ENCODE measurements at regions not wholly inside any gene's neighbourhood (a gene's known extent, or its start where the extent isn't known, plus 50 kb on each side); places are given as distances from the start of the nearest gene placed in this dataset.

DNA sequence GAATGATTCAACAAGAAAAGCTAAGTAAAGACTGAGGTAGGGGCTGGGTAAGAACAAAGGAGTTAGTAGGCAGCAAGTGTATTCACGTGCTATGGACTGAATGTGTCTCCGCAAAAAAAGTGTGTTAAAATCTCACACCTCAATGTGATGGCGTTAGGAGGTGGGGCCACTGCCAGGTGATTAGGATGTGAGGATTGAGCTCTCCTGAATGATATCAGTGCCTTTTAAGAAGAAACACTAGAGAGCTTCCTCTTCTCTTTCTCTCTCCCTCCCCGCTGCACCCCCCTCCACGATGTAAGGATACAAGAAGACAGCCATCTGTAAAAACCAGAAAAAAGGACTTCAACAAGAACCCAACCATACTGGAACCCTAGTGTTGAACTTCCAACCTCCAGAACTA lies 396.1 kb upstream of the PLXNA2 start:
- DNase-seq (ENCODE audit: low spot score) = no peak

DNA sequence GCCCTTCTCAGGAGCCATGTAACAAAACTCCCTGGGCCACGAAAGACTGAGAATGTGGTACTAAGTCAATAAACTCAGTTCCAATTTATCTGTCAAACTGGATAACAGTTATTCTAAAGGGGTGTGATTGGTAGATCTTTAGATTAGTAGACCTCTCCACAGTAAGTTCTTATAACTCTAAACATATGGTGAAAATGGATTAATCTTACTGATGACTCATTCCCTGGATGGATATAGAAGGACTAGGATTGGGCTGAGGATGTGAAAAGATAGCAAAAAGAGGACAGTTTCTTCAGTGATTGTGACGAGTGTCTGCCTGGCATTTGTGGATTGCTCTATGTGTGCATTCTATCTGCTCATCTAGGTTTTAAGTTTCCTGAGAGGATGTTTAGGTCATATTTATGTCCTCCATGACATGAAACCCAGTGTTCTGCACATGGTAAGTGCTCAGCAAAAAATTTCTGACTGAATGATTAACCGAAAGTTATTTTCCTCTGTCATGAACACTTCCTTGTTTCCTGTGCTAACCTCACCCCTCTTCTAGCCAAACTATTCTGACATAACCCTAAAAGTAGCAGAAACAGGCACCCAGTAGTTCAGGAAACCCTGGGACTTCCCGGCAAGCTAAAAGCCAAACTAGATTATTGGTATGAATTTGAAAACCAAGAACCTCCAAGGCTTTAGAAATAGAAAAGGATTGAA lies 397.5 kb upstream of the PLXNA2 start:
- no peak for DNase-seq (ENCODE audit: low spot score)

DNA sequence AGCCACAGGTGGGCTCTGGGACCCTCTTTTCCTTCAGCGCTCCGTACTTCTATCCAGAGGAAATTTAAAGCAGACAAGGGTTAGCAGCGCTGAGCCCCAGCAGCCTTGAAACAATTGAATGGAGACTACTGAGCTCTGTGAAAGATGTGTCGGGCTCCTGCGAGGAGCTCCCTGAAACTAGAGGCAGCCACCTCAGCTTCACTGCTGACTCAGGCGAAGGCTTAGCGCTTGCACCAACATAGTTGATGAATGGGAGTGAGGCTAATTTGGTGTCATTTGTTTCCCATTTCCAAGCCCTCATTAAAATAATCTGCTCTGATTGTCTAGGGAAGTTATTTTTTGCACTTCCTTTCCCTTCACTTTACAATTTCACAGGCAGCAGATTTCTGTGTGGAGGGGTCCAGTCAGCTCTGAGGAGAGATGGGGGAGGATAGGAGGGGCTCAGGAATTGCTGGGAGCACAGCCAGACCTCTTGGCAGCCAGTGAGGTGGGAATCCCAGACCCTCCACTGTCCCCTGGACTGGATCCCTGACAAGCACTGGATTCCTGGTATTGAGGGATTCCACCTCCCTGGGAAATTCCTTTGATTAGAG lies 398.9 kb upstream of the PLXNA2 start:
- DNase-seq (ENCODE audit: low spot score) = no peak

DNA sequence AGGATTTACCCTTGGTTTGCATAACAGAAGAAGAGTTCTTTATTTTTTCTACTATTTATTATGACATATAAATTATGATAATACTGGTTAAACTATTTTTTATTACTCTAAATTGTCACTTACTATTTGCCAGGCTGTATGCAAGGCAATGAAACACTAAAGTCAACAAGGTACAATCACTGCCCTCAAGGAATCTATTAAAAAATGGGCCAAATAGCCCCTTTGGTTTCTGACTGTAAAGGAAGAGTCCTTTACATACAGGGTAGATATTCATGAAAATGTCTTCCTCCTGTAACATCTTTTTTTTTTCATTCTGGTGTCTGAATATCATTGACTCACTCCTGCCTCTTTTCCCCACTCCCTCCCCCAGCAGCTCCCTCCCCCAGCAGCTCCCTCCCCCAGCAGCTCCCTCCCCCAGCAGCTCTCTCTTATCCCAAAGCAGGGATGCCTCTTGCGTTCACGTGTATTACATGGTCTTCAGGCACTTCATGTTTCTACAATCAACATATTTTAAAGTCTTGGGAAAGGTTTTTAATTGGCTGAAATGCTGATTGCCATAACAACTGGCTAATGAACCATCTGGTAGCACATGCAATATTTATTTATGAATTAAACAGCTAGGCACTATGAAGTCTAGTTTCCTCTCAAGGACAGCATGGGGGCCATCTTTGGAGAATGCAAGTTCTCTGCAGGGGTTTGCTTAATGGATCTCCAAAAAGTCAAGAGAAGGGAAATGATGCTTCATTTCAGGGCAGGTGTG lies 400.4 kb upstream of the PLXNA2 start:
- DNase-seq (ENCODE audit: low spot score) = no peak

DNA sequence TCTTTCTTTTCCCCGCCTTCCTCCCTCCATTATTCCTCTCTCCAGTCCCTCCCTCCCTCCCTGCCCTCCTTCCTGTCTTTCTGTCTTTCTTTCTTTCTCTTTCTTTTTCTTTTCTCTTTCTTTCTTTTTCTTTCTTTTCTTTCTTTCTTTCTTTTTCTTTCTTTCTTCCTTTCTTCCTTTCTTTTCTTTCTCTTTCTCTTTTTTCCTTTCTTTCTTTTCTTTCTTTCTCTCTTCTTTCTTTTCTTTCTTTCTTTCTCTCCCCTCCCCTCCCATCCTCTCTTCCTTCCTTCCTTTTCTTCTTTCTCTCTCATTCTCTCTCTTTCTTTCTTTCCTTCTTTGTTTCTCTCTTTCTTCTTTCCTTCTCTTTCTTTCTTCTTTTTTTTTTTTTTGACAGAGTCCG lies 402.2 kb upstream of the PLXNA2 start:
- no peak for DNase-seq (ENCODE audit: low spot score)

DNA sequence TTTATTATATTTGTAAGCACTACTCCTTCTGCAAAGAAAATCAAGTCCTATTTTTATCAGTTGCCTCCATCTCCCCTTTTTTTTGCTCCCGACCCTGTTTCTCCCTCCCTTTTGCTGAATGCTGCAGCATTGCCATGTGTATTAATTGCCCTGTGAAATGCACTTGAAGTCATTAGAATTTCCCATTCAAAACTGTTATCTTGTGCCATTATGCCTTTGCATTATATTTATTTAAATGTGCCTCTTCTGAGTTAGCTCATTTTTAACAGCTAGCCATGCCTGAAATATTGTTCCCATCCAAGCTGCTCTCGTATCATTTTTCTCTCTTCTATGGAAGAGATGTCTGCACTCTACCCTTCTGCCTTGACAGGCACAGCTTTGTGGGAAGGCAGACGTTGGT lies 404.0 kb upstream of the PLXNA2 start:
- no peak for DNase-seq (ENCODE audit: low spot score)

DNA sequence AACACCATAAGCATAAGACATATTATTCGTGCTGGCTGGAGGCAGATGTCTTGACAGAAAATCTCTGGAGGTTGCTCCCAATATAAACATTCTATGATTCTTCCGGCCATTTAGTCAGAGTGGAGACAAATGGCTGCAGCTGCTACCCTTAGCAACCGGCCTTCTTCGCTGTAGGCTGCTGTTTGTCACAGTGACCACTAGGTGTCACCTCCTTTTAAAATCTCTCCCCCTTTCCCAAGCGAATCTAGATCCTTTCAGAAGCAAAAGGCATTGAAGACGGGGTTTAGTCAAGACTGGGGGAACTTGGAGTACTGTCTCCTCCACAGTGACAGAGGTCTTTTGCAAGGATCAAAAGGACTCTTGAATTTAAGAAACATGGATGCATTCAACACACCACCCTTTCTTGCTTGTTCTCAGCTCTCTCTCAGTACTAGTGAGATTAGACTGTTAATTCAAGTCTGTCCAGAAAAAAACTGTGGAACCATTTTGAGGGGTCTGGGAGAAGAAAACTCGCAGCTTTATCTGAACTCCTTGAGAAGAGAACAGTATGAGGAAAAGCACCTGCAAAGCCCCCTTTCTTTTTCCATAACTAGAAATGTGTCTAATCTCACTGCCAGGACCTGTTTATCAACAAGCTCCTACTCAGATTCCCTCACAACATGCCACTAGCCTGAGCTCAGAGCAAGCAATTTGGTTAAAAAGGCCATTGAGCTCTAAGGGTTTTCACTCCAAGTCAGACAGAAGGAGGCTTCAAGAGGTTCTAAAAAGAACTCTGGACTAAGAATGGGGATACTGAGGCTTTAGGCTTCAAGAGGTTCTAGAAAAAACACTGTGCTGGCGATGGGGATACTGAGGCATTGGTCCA lies 408.3 kb upstream of the PLXNA2 start:
- peak; percentile 75 for DNase-seq (ENCODE audit: low spot score)

DNA sequence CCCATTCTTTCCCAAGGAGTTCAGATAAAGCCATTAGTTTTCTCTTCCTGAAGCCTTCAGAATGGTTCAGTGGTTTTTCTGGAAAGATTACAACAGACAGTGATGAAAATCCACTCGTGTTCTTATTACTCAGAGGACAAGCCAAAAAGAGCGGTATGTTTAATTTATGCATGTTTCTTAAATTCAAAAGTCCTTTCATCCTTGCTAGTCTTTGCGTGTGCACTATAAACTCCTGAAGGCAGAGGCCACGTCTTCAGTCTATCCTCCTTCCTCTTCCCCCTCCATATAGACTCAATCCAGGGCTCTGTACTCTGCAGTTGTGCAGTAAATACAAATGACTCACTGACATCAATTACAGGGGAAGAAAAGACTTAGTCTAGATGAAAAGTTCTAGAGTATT lies 409.2 kb upstream of the PLXNA2 start:
- DNase-seq (ENCODE audit: low spot score) = no peak

DNA sequence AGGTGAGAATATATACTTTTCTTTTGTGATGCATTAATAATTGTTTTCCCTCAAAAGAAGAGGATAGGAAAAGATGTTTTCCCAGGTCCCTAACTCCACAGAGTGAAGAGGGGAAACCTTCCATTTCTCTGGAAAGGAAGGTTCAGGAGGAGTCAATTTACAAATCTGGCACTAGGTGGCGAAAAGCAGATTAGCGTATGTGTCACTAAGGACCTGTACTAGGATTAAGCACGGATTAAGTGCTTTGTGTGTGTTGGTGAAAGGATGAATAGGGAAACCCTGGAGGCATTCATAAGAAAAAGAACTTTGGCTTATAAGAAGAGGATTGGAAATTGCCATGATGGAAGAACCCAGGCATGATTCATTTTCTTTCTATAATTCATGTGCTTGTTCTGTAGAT lies 410.1 kb upstream of the PLXNA2 start:
- DNase-seq (ENCODE audit: low spot score) = no peak

DNA sequence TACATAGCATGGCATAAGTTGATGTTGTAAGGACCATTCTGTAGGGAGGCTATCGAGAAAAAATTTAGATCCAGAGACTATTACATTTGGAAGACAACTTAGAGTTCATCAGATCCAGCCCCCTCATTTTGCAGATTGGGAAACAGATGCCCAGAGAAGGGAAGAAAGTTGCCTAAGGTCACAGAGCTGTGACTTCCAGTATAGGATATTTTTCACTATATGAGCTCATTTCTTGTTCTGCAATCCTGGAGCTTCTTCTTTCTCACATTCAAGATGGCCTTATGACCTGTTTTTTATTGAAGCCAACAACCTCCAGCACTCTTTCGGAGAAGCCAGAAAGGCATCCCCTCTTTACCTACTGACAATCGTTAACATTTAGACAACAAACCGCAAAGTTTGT lies 421.8 kb upstream of the PLXNA2 start:
- no peak for DNase-seq (ENCODE audit: low spot score)

DNA sequence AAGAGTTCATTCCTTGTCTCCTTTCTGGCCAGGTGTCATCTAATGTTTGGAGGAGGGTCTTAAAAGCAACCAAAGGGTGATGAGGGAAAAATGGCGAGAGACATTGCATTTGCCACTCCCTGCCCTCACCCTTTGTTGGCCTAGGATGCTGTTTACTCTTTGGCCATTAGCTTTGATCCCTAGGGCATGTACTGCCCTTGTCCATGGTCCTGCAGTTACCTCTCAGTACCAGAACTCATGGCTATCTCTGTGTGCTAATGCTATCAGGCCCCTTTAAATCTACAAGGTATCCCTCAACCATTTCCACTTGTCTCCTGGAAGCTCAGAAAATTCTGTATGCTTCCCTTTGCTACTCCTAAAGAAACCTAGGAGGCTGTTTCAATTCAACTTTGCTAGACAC lies 424.8 kb upstream of the PLXNA2 start:
- DNase-seq (ENCODE audit: low spot score) = no peak

DNA sequence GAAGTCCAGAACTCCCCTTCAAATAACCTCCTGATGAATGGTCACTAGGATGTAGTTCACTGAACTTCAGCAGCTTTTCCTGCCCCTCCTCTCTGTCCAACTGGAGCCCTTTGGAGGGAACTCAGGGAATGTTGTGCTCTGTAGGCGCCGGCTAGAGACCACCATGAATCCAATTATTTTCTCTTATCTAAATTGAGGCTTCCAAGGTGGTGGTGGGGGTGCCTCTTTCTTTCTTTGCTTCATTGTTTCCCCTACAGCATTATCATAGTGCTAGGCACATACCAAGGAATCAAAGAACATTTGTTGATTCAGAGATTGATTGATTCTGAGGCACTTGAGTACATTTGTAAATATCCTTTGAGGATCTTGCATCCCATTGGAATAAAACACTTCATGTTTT lies 426.6 kb upstream of the PLXNA2 start:
- DNase-seq (ENCODE audit: low spot score) = no peak

DNA sequence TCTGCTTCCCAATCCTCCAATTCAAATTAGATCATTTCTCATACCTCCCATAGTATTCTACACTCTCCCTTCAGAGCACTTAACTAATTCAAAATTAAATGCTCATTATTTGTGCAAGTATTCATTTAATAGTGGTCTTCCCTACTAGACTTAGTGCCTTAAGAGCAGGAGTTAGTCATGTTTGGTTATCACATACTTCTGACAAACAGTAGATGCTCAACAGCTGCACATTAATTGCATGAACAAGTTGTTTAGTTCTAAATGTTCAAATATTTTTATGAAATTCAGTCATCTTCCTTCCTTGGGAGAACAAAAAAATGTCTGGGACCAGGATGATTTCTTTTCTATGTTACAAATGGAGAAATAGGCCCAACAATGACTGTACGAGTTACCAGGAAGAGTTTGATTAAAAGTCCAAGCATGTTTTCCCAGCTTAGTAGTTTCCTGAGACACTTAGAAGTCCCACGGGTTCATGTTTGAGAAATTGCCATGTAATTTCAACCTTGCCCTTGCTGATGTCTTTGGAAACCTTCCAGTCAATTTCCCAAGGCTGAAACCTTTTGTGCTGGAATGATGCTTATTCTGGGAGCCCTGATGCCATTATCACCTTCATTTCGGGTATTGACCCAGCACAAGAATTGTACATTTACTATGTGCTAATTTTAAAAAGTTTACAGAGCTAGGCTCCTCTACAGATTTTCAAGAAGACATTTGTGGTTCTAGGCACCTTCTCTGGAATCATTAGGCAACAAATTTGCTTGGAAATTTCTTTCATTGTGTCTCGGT lies 437.9 kb upstream of the PLXNA2 start:
- no peak for DNase-seq (ENCODE audit: low spot score)

DNA sequence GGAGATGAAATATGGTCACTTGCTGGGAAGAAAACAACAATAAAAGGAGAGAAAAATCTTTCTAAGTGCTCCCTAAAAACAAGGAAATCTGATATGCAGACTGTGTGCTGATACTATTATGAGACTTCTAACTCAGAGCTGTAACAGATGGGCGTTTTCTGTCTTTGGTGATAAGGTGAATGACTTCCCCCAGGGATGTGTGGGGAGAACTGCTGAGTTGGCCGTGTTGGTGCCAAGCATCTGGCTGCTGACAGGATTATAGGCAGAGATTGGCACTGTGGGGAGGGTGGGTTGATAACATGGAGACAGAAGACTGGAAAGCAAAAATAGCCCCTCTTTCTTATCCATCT lies 438.5 kb upstream of the PLXNA2 start:
- no peak for DNase-seq (ENCODE audit: low spot score)

DNA sequence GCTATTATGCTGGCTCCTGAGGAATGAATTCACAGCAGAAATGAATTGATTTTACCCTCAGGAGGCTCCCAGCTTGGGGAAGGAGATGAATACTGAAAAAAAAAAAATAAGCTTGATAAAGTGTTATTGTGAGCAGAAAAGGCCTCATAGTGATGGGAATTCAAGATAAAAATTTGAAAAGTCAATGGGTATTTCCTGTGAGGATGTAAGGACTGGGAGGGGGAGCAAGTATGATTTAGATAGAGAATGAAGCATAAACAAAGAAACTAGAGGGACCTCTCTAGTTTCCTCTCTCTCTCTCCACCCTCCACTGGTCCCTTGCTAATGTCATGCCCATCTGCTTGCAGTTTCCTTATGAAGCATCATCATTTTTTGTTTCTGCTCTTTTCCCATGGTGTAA lies 439.0 kb upstream of the PLXNA2 start:
- no peak for DNase-seq (ENCODE audit: low spot score)

DNA sequence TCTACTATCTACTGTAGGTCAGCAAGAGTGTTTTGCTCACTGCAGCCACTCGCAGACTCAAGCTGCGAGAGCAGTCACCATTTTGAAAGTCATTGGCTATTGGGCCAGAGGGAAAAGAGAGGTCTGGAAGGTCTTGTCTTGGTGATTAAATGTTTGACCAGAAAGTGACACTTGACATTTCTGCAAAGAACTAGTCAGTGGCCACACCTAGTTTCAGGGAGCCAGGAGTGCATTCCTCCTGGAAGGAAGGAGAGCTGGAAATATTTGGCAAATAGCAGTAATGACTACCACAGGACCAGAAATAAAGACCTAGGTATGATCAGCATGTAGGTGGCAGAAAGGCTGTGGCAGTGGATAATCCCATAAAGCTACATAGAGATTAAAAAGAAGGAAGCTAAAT lies 440.0 kb upstream of the PLXNA2 start:
- no peak for DNase-seq (ENCODE audit: low spot score)

DNA sequence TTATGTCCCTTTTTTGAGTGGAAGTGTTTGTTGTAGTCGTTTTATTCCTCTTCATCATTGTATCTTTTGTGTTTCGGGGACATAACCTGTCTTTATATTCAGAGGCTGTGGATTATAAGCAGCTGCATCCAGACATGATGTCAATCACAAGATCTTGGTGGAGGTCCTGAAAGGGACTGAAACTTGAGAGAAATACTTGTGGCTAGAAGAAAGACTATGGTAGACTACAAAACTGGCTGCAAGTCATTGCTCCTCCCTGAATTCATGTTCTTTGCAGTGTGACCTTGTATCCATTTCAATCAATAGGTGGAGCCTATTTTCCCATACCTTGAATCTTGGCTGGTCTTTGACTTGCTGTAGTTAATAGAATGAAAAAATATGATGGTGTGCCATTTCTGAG lies 442.4 kb upstream of the PLXNA2 start:
- DNase-seq (ENCODE audit: low spot score) = no peak

DNA sequence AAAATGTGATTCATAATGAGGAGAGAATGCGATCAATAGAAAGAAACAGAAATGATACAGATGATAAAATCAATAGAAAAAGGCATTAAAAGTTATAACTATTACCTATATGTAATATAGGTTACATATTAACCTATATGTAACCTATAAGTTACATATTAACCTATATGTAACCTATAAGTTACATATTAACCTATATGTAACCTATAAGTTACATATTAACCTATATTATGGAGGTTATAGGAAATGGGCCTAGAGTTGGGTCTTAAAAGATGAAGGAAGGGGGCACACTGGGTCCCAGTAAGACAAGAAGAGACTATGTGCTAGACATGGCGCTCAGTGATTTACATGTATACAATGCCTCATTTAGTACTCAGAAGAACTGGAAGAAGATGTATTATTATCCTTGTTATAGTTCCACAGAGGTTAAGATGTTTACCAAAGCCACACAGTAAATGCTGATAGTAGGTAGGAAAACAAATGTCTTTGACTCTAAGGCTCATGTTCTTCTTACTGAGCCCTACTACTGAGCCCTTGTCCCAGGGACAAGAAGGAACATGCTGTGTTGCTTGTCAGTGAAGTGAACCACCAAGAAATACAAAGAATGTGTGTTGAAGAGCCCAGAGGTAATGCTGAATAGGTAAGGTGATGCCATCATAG lies 444.6 kb upstream of the PLXNA2 start:
- DNase-seq (ENCODE audit: low spot score) = no peak

DNA sequence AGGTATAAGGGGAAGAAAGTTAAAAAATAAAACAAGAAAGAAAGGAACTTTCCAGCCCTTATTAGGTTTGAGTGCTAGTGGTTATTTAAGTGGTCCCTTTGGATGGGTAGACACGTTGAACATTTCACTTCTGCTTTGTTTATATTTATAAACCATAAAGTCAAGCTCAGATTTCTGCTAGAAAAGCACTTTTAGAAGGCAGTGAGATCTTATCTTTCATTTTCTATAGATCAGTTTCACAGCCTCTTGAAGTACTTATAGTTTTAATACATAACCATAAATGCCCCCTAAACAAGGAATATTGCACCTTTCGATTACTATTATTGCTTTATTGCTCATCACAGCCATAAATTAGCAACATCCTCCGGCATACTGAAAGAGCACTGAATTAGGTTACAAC lies 446.8 kb upstream of the PLXNA2 start:
- DNase-seq (ENCODE audit: low spot score) = no peak

DNA sequence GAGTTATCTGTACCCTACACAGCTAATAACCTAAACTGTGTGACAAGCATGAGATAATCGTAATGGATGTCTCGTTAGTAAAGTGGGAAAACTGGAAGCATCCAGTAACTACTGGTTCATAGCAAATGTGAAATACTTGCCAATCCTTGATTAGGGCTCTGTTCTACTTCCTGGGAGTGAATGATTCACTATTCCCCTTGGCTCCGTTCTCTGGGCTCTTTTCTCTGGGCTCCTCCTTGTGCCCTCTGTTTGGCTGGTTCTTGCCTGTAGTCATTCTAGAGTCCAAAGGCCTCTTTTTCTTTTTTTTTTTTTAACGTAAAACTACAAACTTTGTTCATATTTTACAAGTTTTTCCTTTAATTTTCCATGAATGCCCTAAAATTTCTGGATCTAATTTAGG lies 465.8 kb upstream of the PLXNA2 start:
- no peak for DNase-seq (ENCODE audit: low spot score)

DNA sequence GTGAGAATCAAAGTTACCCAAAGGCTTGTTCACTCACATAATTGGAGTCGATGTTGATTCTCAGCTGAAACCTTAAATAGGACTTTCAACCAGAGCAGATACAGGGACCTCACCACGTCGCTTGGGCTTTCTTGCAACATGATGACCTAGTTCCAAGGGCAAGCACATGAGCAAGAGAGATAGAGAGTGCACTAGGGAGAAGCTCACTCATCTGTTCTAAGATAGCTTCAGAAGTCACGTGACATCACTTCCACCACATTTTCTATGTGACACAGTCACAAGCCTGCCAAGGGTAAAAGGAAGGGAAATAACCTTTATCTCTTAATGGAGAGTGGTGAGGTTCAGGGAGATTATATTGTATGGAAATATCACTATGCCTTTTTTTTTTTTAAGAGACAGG lies 470.1 kb upstream of the PLXNA2 start:
- DNase-seq (ENCODE audit: low spot score) = no peak

All from AG20443 (cell line).